Right hindlimb (tissue), 1 donor: ENCODE measurements at regions not wholly inside any gene's neighbourhood (a gene's known extent, or its start where the extent isn't known, plus 50 kb on each side); places are given as distances from the start of the nearest gene placed in this dataset.
"Not testable (repeated sequence)": the region's sequence is repeated elsewhere in the genome, so short reads cannot be mapped to it uniquely, and the experiment has no call there.

Experiments
- DNase-seq: peaks from one replicate; pipeline ENCODE4 v3.0.0-alpha.2; 2018

DNA sequence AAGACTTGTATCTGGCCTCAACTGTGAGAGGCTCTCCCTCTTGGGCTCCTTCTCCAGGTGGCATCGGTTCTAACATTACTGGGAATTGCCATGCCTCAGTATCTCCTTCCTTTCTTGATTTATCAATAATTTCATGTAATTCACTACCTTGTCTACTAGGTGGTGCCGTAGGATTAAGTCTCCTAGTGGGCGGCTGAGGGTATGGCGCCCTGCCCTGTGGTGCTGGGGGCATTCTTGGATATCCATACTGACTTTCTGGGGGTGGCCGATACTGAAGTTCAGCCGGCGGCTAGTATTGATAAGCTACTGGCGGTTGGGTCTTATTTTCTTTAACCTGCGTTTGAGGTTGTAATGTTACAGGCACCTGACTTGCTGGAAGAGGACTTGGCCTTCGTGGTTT, 164.2 kb upstream of the TMPRSS15 start:
- DNase-seq = not testable (repeated sequence)

DNA sequence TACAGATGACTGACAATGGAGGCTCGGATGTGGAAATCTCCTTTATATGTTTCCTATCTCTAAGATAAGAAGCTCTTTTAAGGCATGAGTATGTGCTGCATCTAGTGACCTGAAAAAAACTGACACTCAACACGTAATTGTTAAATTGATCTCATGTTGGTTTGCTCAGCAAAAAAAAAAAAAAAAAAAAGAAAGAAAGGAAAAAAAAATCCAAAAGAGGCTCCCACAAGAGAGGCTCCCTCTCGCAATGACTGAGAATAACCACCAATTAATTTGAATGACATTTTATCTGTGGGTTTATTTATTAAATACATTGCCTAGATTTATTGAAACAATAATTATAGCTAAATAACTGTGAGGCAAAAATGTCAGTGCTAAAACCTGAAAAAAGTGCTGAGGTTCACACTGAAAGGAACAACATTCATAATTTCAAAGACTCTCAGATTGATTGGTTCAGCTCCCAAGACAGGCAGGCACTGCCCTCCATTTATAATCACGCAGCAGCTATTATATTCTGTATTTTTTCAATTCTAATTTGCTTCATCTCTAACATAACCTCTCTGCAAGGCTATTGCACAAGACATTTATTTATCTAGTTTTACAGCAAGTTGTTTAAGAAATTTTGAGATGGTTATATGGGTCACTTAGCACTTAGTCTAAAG, 184.5 kb upstream of the TMPRSS15 start:
- no peak for DNase-seq

- no peak for DNase-seq
Observed at GRCh38 chr21:18601146-18601545, 197.6 kb upstream of the TMPRSS15 start.

GRCh38 chr21:18602711-18603110, 199.1 kb upstream of the TMPRSS15 start:
- DNase-seq = no peak

DNA sequence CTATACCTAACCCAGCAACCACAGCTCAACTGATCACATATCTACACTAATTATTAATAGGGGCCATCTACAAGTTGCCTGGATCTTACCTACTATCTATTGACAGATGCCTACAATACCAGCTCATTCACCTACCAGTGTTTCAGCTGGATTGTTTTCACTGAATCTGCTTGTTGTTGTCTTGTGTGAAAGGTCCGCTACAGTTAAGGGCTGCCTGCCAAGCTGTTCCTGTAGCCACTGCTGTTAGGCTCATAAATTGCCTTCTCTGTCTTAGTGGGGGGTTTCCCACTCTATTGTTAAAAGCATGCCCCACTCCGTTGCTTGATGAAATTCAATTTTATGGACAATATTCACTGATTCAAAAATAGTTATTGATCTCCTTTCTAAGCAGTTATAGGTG, 199.7 kb upstream of the TMPRSS15 start:
- no peak for DNase-seq

GRCh38 chr21:18603980-18604379, 200.4 kb upstream of the TMPRSS15 start:
- no peak for DNase-seq

DNA sequence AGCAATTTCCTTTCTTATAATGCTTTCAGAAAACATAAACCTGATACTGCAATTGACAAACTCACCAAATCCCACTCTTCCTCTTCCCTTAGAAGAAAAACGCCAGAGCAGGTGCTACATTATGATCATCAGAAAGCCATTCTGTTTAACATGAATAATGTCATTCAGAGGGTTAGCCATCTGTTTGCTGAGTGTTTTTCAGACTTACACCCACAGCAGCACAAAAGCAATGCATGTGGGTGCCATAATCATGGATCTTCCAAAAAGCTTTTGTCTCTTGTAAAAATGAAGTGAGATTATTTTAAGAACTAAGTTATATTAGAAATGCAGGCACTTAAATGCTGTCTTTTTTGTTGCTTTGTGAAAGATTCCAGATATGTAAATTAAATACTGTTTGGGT, 204.6 kb upstream of the TMPRSS15 start:
- DNase-seq = no peak

DNA sequence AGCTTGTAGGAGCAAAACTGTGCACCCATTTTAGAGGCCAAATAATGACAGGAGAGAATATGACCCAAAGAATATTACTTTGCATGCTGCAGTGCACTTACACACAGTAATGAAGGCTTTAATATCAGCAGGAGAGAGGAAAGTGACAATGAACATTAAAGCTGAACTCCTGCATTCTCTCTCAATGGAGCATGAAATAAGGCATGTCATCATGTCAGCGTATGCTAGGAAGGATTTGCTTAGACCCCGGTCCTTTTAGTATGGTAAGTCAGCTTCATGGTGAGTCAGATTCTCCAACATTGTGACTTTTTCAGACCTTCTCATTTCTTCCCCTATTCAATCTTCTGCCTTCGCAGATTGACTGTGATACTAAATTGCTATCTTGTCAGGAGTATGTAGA, 210.7 kb upstream of the TMPRSS15 start:
- no peak for DNase-seq

- DNase-seq = no peak
Observed at GRCh38 chr21:18617291-18617690, 213.7 kb upstream of the TMPRSS15 start.

DNA sequence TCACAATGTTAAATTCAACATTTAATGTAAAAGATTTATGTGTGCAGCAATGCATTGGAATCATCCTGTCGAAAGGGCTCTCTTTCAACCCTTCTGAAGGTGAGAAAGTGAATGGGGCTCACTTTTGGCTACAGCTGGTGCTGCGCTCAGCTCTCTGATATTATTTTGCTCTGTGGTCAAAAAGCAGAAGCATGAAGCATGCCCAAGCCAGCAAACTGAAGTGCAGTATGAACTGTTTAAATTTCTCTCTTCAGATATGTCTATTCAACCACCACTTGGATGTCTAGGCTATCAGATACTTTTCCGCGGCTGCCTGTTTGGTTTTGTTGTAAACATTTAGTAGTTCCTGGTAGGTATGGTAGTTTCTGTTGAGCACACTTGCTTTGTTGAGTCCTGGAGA, 216.9 kb upstream of the TMPRSS15 start:
- DNase-seq = no peak

GRCh38 chr21:18622383-18622782, 218.8 kb upstream of the TMPRSS15 start:
- DNase-seq = no peak

GRCh38 chr21:18630446-18630845, 226.9 kb upstream of the TMPRSS15 start:
- DNase-seq = no peak

- no peak for DNase-seq
Observed at GRCh38 chr21:18636897-18637296, 233.3 kb upstream of the TMPRSS15 start.

DNA sequence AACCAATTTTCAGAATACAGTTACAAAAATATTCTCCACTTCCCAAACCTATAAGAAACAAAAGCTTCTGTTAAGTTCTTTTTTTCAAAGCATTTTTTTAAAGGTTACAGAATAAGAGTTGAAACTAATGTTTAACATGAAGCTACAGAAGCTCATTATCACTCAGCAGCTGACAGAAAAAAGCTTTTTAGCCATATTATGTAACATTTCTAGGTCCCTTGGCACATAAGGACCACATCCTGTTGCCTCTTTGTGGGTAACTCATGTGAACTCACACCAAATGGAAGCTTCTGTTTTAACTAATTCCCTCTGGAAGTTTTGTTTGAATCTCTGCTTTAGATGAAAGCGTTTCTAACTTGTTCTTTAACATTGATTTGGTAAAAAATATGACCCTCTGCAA, 242.5 kb upstream of the TMPRSS15 start:
- DNase-seq = no peak

- DNase-seq = no peak
Observed at GRCh38 chr21:18655931-18656330, 252.3 kb upstream of the TMPRSS15 start.

DNA sequence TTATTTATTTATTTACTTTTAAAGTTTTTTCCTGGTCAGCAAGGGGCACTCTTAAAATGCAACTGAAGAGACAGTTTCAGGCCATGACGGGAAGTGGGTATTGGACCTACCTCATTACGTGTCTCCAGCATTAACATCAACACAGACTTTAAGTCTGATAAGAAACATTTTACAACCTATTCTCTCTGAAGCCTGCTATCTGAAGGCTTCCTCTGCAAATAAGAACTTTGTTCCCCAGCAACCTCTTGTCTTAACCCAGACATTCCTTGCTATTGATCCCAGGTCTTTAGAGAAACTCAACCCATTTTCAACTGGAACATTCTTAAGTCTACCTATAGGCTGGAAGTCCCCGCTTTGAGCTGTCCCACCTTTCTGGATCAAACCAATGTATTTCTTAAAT, 258.3 kb upstream of the TMPRSS15 start:
- DNase-seq = no peak

GRCh38 chr21:18663663-18664062, 260.1 kb upstream of the TMPRSS15 start:
- DNase-seq = no peak

DNA sequence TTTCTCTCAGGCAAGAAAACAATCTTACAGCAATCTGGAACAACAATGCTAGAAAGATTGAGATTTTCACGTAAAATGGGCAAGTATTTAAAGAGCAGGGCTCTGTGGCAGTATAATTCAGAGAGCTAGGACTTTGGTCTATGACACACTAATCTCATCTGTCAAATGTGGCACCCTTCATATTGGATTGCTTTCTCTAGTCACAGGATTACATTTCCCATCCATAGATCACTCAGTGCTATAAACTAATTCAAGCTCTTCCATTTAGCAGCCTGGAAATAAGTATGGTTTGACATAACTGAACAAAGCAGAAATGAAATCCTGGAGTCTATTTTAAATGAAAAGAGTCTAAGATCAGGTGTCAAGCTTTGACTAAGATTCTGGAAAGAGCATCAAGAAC, 263.1 kb upstream of the TMPRSS15 start:
- DNase-seq = no peak

DNA sequence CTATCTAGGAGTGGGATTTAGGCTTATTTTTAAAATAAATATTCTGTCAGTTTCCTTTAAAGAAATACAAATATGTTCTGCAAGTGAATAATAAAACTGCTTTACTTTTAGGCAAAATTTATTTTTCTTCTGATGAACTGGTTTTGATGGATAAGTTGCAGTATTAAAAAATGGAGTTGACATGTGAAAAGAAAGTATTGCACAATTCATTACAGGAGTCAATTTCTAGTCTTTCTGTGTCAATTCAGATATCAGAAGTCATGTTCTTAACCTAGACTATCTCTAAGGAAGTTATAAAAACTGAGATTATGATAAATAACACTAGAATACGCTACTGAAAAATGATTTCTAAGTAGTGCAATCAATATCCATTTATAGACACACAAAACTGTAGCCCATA, 270.2 kb upstream of the TMPRSS15 start:
- no peak for DNase-seq

DNA sequence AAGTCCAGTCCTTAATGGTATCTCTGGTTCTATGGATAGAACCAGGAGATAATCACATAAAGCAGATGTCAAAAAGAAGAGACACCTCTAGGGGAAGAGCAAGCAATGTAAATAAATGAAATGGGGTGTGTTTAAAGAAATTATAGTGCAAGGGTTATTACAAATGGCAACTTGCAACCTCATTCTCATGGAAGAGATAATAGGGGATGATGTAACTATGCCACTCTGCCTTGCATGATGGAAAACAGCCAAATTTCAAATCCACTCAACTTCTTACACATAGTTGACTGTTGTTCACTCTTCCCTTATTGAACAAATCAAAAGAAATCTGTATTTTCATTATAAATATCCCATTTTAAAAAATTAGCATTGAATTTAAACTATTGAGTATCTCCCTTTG, 274.0 kb upstream of the TMPRSS15 start:
- no peak for DNase-seq

DNA sequence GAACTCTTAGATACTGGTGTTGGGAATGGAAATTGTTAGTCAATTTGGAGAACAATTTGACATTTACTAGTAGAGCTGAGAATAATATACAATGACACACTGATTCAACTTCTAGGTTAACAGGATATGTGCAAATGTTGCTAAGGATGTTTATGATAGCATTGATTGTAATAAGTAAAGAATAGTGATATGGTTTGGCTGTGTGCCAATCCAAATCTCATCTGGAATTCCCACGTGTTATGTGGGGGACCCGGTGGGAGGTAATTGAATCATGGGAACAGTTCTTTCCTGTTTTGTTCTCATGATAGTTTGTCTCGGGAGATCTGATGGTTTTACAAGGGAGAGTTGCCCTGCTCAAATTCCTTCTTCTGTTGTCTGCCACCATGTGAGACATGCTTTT, 302.4 kb upstream of the TMPRSS15 start:
- DNase-seq = no peak

DNA sequence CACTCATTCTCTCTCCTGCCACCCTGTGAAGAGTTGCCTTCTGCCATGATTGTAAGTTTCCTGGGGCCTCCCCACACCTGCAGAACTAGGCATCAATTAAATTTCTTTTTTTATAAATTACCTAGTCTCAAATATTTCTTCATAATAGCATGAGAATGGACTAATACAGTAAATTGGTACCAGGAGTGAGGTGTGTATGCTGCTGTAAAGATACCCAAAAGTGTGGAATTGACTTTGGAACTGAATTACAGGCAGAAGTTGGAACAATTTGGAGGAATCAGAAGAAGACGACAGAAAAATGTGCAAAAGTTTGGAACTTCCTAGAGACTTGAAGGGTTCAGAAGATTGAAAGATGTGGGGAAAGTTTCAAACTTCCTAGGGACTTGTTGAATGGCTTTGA, 308.1 kb upstream of the TMPRSS15 start:
- no peak for DNase-seq

- DNase-seq = no peak
Observed at GRCh38 chr21:18715606-18716005, 312.0 kb upstream of the TMPRSS15 start.

GRCh38 chr21:18716578-18717138, 313.1 kb upstream of the TMPRSS15 start:
- no peak for DNase-seq

DNA sequence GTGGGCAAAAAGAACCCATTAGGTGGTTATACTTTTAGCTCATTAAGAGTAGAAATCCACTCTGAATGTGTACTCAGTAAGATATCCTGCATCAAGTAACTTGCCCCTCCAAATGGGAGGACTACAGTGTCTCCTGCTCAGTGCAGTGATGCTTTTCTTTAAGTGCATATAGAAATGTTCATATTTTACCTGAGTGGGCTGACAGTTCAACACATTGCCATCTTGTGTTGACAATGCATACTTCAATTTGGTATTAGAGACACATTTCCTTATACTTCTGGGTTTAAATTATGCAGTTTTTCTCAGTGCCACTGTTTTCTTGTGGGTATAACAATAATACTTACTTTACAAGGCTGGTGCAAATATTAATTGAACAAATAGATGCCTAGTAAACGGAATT, 318.6 kb upstream of the TMPRSS15 start:
- no peak for DNase-seq
